Uterus (tissue), 3 donors: ENCODE measurements at regions not wholly inside any gene's neighbourhood (a gene's known extent, or its start where the extent isn't known, plus 50 kb on each side); places are given as distances from the start of the nearest gene placed in this dataset.

Experiments
- DNase-seq, 2 donors: peaks; one replicate each; pipeline ENCODE4 v3.0.0-alpha.2; 2019 to 2020
- H3K27ac ChIP-seq, 2 donors: fragments of 200-600 bp; sonication (generic); 1 replicate in 1 of 2; 2 replicates in 1 of 2; pipeline ENCODE4 v1.5.1; 2016 to 2018
- H3K27me3 ChIP-seq, 2 donors: fragments of 200-600 bp; sonication (generic); one replicate each; pipeline ENCODE4 v1.5.1; 2018 to 2019; ENCODE audit warnings: control low read depth in 1 of 2
- H3K36me3 ChIP-seq, 2 donors: fragments of 200-600 bp; sonication (generic); one replicate each; pipeline ENCODE4 v1.5.1; 2019; ENCODE audit warnings: control low read depth in 1 of 2
- H3K4me1 ChIP-seq, 2 donors: fragments of 200-600 bp; sonication (generic); one replicate each; pipeline ENCODE4 v1.5.1; 2018 to 2019; ENCODE audit warnings: control low read depth in 1 of 2
- H3K4me3 ChIP-seq, 2 donors: fragments of 200-600 bp; sonication (generic); 1 replicate in 1 of 2; 2 replicates in 1 of 2; pipeline ENCODE4 v1.5.1; 2018 to 2019; ENCODE audit warnings: mild to moderate bottlenecking in 1 of 2
- H3K9me3 ChIP-seq, 2 donors: fragments of 200-600 bp; sonication (generic); one replicate each; pipeline ENCODE4 v1.5.1; 2019; ENCODE audit warnings: control low read depth in 1 of 2
- POLR2A ChIP-seq, 2 donors: fragments of 450-650 bp; IDR thresholded peaks; one replicate each; pipeline ENCODE4 v1.6.1; 2016; ENCODE audit warnings: antibody characterized with exemption in 2 of 2, mild to moderate bottlenecking in 1 of 2, moderate library complexity in 1 of 2
- intact Hi-C: fragments of 100-400 bp; cut with DNase I; formaldehyde crosslinking; loops from one replicate; pipeline ENCODE4 v1.15.1; 2023; ENCODE audit warnings: low total_unique reads
- TF ChIP-seq, protein P1 (sequence below), 4 experiments: fragments of 200-600 bp in 2 of 4; fragments of 450-650 bp in 2 of 4; sonication (generic) in 2 of 4; IDR thresholded peaks; one replicate each; pipeline ENCODE4 v1.5.1; 2016 to 2019; ENCODE audit warnings: antibody characterized with exemption in 4 of 4, mild to moderate bottlenecking in 2 of 4, moderate library complexity in 1 of 4
- donor health status: DM: yes; HTN: yes; CAD: no.

- Histone ChIP-seq H3K36me3 (no peaks in the 10 kb centered on the region), H3K9me3 (no peaks in the 10 kb centered on the region), H3K4me3 (no peak overlapping the region), H3K27ac (no peak overlapping the region), H3K27me3 (no peaks in the 10 kb centered on the region), H3K4me1 (no peaks in the 10 kb centered on the region)
- intact Hi-C loops: no loop called here
- TF ChIP-seq, protein P1, sequence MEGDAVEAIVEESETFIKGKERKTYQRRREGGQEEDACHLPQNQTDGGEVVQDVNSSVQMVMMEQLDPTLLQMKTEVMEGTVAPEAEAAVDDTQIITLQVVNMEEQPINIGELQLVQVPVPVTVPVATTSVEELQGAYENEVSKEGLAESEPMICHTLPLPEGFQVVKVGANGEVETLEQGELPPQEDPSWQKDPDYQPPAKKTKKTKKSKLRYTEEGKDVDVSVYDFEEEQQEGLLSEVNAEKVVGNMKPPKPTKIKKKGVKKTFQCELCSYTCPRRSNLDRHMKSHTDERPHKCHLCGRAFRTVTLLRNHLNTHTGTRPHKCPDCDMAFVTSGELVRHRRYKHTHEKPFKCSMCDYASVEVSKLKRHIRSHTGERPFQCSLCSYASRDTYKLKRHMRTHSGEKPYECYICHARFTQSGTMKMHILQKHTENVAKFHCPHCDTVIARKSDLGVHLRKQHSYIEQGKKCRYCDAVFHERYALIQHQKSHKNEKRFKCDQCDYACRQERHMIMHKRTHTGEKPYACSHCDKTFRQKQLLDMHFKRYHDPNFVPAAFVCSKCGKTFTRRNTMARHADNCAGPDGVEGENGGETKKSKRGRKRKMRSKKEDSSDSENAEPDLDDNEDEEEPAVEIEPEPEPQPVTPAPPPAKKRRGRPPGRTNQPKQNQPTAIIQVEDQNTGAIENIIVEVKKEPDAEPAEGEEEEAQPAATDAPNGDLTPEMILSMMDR (IDR thresholded peaks at IDR 0.05): no peak
- TF ChIP-seq POLR2A (IDR thresholded peaks at IDR 0.05): no peak
- no peak for DNase-seq
These were observed 1012.3 kb downstream of the TUSC7 start for GRCh38 chr3:117721866-117722265.

- TF ChIP-seq, protein P1 (IDR thresholded peaks at IDR 0.05): no peak
- TF ChIP-seq POLR2A (IDR thresholded peaks at IDR 0.05): no peak
- H3K9me3 ChIP-seq: no peaks in the 10 kb centered on the region
- H3K36me3 ChIP-seq: no peaks in the 10 kb centered on the region
- no peaks in the 10 kb centered on the region for H3K4me1 ChIP-seq
- no peak for DNase-seq
- H3K27me3 ChIP-seq: no peaks in the 10 kb centered on the region
- intact Hi-C loops: no loop called here
- no peak overlapping the region for H3K27ac ChIP-seq
- H3K4me3 ChIP-seq: no peak overlapping the region
These were observed 1013.3 kb downstream of the TUSC7 start for GRCh38 chr3:117722856-117723255.

GRCh38 chr3:117723825-117724224 lies 1014.2 kb downstream of the TUSC7 start:
- no peaks in the 10 kb centered on the region for H3K4me1 ChIP-seq
- DNase-seq: no peak
- H3K4me3 ChIP-seq: no peak overlapping the region
- no peak for TF ChIP-seq POLR2A (IDR thresholded peaks at IDR 0.05)
- TF ChIP-seq, protein P1 (IDR thresholded peaks at IDR 0.05): no peak
- H3K36me3 ChIP-seq: no peaks in the 10 kb centered on the region
- H3K27me3 ChIP-seq: no peaks in the 10 kb centered on the region
- intact Hi-C loops: no loop called here
- H3K9me3 ChIP-seq: no peaks in the 10 kb centered on the region
- no peak overlapping the region for H3K27ac ChIP-seq

- DNase-seq: no peak
- H3K9me3 ChIP-seq: no peaks in the 10 kb centered on the region
- no peaks in the 10 kb centered on the region for H3K4me1 ChIP-seq
- no peaks in the 10 kb centered on the region for H3K36me3 ChIP-seq
- H3K27me3 ChIP-seq: no peaks in the 10 kb centered on the region
- no peak overlapping the region for H3K27ac ChIP-seq
- intact Hi-C loops: no loop called here
- TF ChIP-seq, protein P1 (IDR thresholded peaks at IDR 0.05): no peak
- no peak for TF ChIP-seq POLR2A (IDR thresholded peaks at IDR 0.05)
- H3K4me3 ChIP-seq: no peak overlapping the region
These were observed 1015.7 kb downstream of the TUSC7 start for GRCh38 chr3:117725314-117725713.

DNA sequence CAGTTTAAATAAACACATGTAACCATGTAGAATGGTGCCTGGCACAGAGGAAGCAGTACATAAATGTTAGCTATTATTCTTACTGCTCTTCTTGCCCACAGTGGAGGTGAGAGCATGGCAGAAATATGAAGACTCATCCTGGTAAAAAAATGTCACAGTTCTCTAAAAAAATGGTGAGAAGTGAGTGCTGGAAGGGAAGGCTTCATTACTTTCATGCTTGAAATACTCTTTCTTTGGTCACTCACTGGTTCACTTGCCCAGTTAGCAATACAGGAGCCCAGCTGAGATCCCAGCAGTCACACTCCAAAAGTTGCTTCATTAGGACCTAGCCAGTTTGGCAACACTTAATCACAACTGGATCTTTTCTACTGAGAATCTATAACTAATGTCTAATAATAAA lies 1017.2 kb downstream of the TUSC7 start:
- H3K27me3 ChIP-seq: no peaks in the 10 kb centered on the region
- no peak for DNase-seq
- no peaks in the 10 kb centered on the region for H3K9me3 ChIP-seq
- H3K4me3 ChIP-seq: no peak overlapping the region
- intact Hi-C loops: no loop called here
- H3K27ac ChIP-seq: no peak overlapping the region
- no peak for TF ChIP-seq POLR2A (IDR thresholded peaks at IDR 0.05)
- TF ChIP-seq, protein P1 (IDR thresholded peaks at IDR 0.05): no peak
- H3K4me1 ChIP-seq: no peaks in the 10 kb centered on the region
- no peaks in the 10 kb centered on the region for H3K36me3 ChIP-seq
